PFSK-1 (cell line): ENCODE measurements at regions not wholly inside any gene's neighbourhood (a gene's known extent, or its start where the extent isn't known, plus 50 kb on each side); places are given as distances from the start of the nearest gene placed in this dataset.

Experiments used
- FOXP2 ChIP-seq: optimal IDR thresholded peaks from 2 replicates; pipeline ENCODE3; 2011; ENCODE audit warnings: borderline replicate concordance, control low read depth, inconsistent platforms; ENCODE audit not compliant: insufficient read depth; ENCODE audit errors: extremely low read length, extremely low read depth
- POLR2AphosphoS5 ChIP-seq: IDR thresholded peaks from 2 replicates; pipeline ENCODE4 v1.6.1; 2012; ENCODE audit warnings: low read depth, mild to moderate bottlenecking, control low read depth, low read length, moderate library complexity
- REST ChIP-seq, 2 experiments: IDR thresholded peaks; 2 replicates each; pipeline versions ENCODE4 v1.6.1 to v1.8.0; 2011 to 2012; ENCODE audit warnings: low read depth in 2 of 2, low read length in 2 of 2, control low read depth in 1 of 2, inconsistent platforms in 1 of 2, mild to moderate bottlenecking in 1 of 2, moderate library complexity in 1 of 2; ENCODE audit not compliant: insufficient read depth in 1 of 2
- SIN3A ChIP-seq: IDR thresholded peaks from 2 replicates; pipeline ENCODE4 v1.6.1; 2012; ENCODE audit warnings: mild to moderate bottlenecking, low read length, moderate library complexity, borderline replicate concordance; ENCODE audit not compliant: insufficient read depth
- TAF1 ChIP-seq: IDR thresholded peaks from 2 replicates; pipeline ENCODE4 v1.6.1; 2012; ENCODE audit warnings: low read length, control low read depth, borderline replicate concordance; ENCODE audit not compliant: insufficient read depth

GRCh38 chr7:25388681-25389080 lies 160.4 kb upstream of the NPVF start:
- TF ChIP-seq TAF1 (no peak), SIN3A (no peak), FOXP2 (no peak), POLR2AphosphoS5 (no peak), REST (IDR thresholded peaks at IDR 0.05; ENCODE audit: insufficient read depth in 1 of 2, low read depth in 2 of 2, low read length in 2 of 2) (no peak)

GRCh38 chr7:25389489-25390106 lies 161.3 kb upstream of the NPVF start:
- TF ChIP-seq POLR2AphosphoS5, result no peak
- TF ChIP-seq FOXP2, result no peak
- no peak for TF ChIP-seq REST (IDR thresholded peaks at IDR 0.05; ENCODE audit: insufficient read depth in 1 of 2, low read depth in 2 of 2, low read length in 2 of 2)
- no peak for TF ChIP-seq TAF1

- TF ChIP-seq TAF1 (no peak), POLR2AphosphoS5 (no peak), REST (IDR thresholded peaks at IDR 0.05; ENCODE audit: insufficient read depth in 1 of 2, low read depth in 2 of 2, low read length in 2 of 2) (no peak), FOXP2 (no peak)
These were observed 163.1 kb upstream of the NPVF start for GRCh38 chr7:25391295-25391861.

- no peak for TF ChIP-seq TAF1
- TF ChIP-seq REST (IDR thresholded peaks at IDR 0.05; ENCODE audit: insufficient read depth in 1 of 2, low read depth in 2 of 2, low read length in 2 of 2), result no peak
- no peak for TF ChIP-seq FOXP2
- TF ChIP-seq SIN3A, result no peak
These were observed 163.8 kb upstream of the NPVF start for GRCh38 chr7:25391961-25392587.
